ENCODE measurements at regions not wholly inside any gene's neighbourhood (a gene's known extent, or its start where the extent isn't known, plus 50 kb on each side); places are given as distances from the start of the nearest gene placed in this dataset.

DNA sequence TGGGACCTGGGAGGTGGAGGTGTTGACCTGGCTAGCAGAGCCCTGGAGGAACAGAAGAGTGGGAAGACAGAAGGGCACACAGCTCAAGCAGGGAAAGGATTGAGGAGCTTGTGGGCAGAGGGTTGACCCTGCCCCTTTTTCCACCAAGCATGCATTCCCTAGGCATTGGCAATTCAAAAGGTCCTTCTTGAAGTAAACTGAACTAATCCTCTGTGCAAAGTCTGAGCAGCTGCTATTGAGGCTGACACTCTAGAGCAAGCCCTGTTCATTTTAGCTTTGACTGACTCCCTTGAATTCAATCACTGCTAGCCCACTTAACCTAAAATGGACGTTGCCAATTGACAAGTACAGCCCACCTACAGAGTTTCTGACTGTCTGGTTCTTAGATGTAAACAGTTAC, 116.5 kb upstream of the TNS3 start:
- TF ChIP-seq, protein P1, sequence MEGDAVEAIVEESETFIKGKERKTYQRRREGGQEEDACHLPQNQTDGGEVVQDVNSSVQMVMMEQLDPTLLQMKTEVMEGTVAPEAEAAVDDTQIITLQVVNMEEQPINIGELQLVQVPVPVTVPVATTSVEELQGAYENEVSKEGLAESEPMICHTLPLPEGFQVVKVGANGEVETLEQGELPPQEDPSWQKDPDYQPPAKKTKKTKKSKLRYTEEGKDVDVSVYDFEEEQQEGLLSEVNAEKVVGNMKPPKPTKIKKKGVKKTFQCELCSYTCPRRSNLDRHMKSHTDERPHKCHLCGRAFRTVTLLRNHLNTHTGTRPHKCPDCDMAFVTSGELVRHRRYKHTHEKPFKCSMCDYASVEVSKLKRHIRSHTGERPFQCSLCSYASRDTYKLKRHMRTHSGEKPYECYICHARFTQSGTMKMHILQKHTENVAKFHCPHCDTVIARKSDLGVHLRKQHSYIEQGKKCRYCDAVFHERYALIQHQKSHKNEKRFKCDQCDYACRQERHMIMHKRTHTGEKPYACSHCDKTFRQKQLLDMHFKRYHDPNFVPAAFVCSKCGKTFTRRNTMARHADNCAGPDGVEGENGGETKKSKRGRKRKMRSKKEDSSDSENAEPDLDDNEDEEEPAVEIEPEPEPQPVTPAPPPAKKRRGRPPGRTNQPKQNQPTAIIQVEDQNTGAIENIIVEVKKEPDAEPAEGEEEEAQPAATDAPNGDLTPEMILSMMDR (IDR thresholded peaks at IDR 0.05; ENCODE audit: low read depth, low read length): no peak
- no peak for TF ChIP-seq EZH2phosphoT487 (IDR thresholded peaks at IDR 0.05; ENCODE audit: low read depth)
